ENCODE measurements at regions not wholly inside any gene's neighbourhood (a gene's known extent, or its start where the extent isn't known, plus 50 kb on each side); places are given as distances from the start of the nearest gene placed in this dataset.

GRCh38 chr4:60042231-60042652 is 1157.9 kb upstream of the ADGRL3 start:
- no peak for DNase-seq

GRCh38 chr4:60042941-60043340 is 1157.2 kb upstream of the ADGRL3 start:
- no peak for DNase-seq

GRCh38 chr4:60078984-60079383 is 1121.1 kb upstream of the ADGRL3 start:
- DNase-seq: no peak

GRCh38 chr4:60081839-60082238 is 1118.3 kb upstream of the ADGRL3 start:
- no peak for DNase-seq

GRCh38 chr4:60088807-60089486 is 1111.2 kb upstream of the ADGRL3 start:
- no peak for DNase-seq

- DNase-seq: no peak
Observed at GRCh38 chr4:60089546-60090273, 1110.4 kb upstream of the ADGRL3 start.

GRCh38 chr4:60096676-60097075 is 1103.5 kb upstream of the ADGRL3 start:
- no peak for DNase-seq

GRCh38 chr4:60116592-60116991 is 1083.5 kb upstream of the ADGRL3 start:
- no peak for DNase-seq

GRCh38 chr4:60117726-60118323 is 1082.3 kb upstream of the ADGRL3 start:
- no peak for DNase-seq

- DNase-seq: no peak
Observed at GRCh38 chr4:60122820-60123219, 1077.3 kb upstream of the ADGRL3 start.

GRCh38 chr4:60128888-60129287 is 1071.2 kb upstream of the ADGRL3 start:
- no peak for DNase-seq

GRCh38 chr4:60129740-60130139 is 1070.4 kb upstream of the ADGRL3 start:
- no peak for DNase-seq

GRCh38 chr4:60133375-60133774 is 1066.8 kb upstream of the ADGRL3 start:
- no peak for DNase-seq

- no peak for DNase-seq
Observed at GRCh38 chr4:60134099-60134498, 1066.0 kb upstream of the ADGRL3 start.

GRCh38 chr4:60155088-60155487 is 1045.0 kb upstream of the ADGRL3 start:
- DNase-seq: no peak

GRCh38 chr4:60173103-60173502 is 1027.0 kb upstream of the ADGRL3 start:
- no peak for DNase-seq

- DNase-seq: no peak
Observed at GRCh38 chr4:60173718-60174117, 1026.4 kb upstream of the ADGRL3 start.

GRCh38 chr4:60175241-60175640 is 1024.9 kb upstream of the ADGRL3 start:
- no peak for DNase-seq

- no peak for DNase-seq
Observed at GRCh38 chr4:60187428-60187827, 1012.7 kb upstream of the ADGRL3 start.

GRCh38 chr4:60189286-60189685 is 1010.8 kb upstream of the ADGRL3 start:
- no peak for DNase-seq

- no peak for DNase-seq
Observed at GRCh38 chr4:60194214-60194613, 1005.9 kb upstream of the ADGRL3 start.

- DNase-seq: no peak
Observed at GRCh38 chr4:60195256-60195655, 1004.9 kb upstream of the ADGRL3 start.

- DNase-seq: peak; percentile 56
Observed at GRCh38 chr4:60201052-60201673, 999.0 kb upstream of the ADGRL3 start.

- no peak for DNase-seq
Observed at GRCh38 chr4:60209588-60209987, 990.5 kb upstream of the ADGRL3 start.
